ENCODE measurements at regions not wholly inside any gene's neighbourhood (a gene's known extent, or its start where the extent isn't known, plus 50 kb on each side); places are given as distances from the start of the nearest gene placed in this dataset.

DNA sequence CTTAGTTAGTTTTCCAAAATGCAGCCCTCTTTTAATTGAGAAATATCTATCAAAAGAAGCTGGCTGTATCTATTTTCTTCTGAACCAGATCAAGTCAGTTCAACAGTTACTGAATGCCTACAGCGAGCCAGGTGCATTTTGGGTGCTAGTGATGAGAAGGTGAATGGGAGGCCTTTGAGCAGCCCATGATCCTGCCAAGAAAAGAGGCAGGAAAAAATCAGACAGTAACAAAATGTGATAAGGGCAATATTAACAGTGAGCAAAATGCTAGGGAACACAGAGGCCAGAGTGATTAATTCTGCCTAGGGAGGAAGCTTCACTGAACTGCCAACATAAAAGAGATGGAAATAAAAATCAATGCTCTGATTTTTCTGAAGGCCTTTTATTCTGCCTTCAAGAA lies 248.5 kb downstream of the SNCA start:
- TF ChIP-seq, protein P1, sequence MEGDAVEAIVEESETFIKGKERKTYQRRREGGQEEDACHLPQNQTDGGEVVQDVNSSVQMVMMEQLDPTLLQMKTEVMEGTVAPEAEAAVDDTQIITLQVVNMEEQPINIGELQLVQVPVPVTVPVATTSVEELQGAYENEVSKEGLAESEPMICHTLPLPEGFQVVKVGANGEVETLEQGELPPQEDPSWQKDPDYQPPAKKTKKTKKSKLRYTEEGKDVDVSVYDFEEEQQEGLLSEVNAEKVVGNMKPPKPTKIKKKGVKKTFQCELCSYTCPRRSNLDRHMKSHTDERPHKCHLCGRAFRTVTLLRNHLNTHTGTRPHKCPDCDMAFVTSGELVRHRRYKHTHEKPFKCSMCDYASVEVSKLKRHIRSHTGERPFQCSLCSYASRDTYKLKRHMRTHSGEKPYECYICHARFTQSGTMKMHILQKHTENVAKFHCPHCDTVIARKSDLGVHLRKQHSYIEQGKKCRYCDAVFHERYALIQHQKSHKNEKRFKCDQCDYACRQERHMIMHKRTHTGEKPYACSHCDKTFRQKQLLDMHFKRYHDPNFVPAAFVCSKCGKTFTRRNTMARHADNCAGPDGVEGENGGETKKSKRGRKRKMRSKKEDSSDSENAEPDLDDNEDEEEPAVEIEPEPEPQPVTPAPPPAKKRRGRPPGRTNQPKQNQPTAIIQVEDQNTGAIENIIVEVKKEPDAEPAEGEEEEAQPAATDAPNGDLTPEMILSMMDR (IDR thresholded peaks at IDR 0.05): no peak
- TF ChIP-seq EP300 (IDR thresholded peaks at IDR 0.05) (no peak), POLR2A (IDR thresholded peaks at IDR 0.05) (no peak), POLR2AphosphoS5 (IDR thresholded peaks at IDR 0.05) (no peak)
